ENCODE measurements at regions not wholly inside any gene's neighbourhood (a gene's known extent, or its start where the extent isn't known, plus 50 kb on each side); places are given as distances from the start of the nearest gene placed in this dataset.

GRCh38 chr5:148739023-148739422, 84.7 kb upstream of the HTR4 start:
- no CpG with 5 or more reads among the region's 5 CpGs for WGBS, 2 experiments (ENCODE audit: extremely low coverage in 2 of 2, insufficient read length in 1 of 2)
- no TSS peak for BruUV-seq (replicated peaks)
- Histone ChIP-seq H3K27ac (ENCODE audit: insufficient read depth, low read length) (no peak overlapping the region), H3K18ac (ENCODE audit: low read depth, low read length) (no peak overlapping the region), H3K4me1 (ENCODE audit: control insufficient read depth, insufficient read depth, low read length) (peaks cover 3% of the 10 kb centered on the region; the same call in 1 of the 2 replicates), H3K9me3 (ENCODE audit: control insufficient read depth, insufficient read depth, low read length) (no peaks in the 10 kb centered on the region), H4K8ac (ENCODE audit: low read depth in 2 of 2, low read length in 2 of 2) (no peak overlapping the region), H3K9me1 (ENCODE audit: insufficient read depth, low read length) (peaks cover 4% of the 10 kb centered on the region; the same call in 1 of the 2 replicates), H2BK5ac (ENCODE audit: low read depth, low read length, poor library complexity, severe bottlenecking) (no peak overlapping the region), H3K14ac (replicated peaks; ENCODE audit: low read depth, low read length) (no peak overlapping the region), H3K4ac (ENCODE audit: low read depth, low read length) (no peak overlapping the region), H3K4me3 (ENCODE audit: insufficient read depth, low read depth, low read length) (no peak overlapping the region), H3K9ac (ENCODE audit: low read depth, low read length) (no peak overlapping the region), H3K56ac (ENCODE audit: extremely low read depth, insufficient read depth, low read length) (no peak overlapping the region), H2BK120ac (ENCODE audit: low read depth, low read length) (no peak overlapping the region), H2AK5ac (ENCODE audit: low read depth, low read length) (no peak overlapping the region), H2AFZ (replicated peaks; ENCODE audit: low read length, poor library complexity) (no peak overlapping the region), H2AK9ac (replicated peaks; ENCODE audit: low read depth, low read length, poor library complexity) (no peak overlapping the region), H4K20me1 (ENCODE audit: insufficient read depth, low read length) (no peaks in the 10 kb centered on the region), H4K5ac (ENCODE audit: low read depth, low read length) (no peak overlapping the region), H3K36me3 (ENCODE audit: control insufficient read depth, insufficient read depth, low read length) (no peaks in the 10 kb centered on the region), H2BK20ac (ENCODE audit: low read depth, low read length) (no peak overlapping the region), H3K79me1 (ENCODE audit: low read depth in 1 of 2, low read length in 2 of 2) (no peaks in the 10 kb centered on the region), H3K4me2 (ENCODE audit: low read depth, low read length) (no peak overlapping the region), H3K27me3 (ENCODE audit: control insufficient read depth, insufficient read depth, low read length) (no peaks in the 10 kb centered on the region), H4K91ac (ENCODE audit: insufficient read depth, low read depth, low read length) (no peak overlapping the region), H3K23ac (ENCODE audit: low read depth, low read length) (no peak overlapping the region), H2BK15ac (ENCODE audit: low read depth, low read length) (no peak overlapping the region)
- ATAC-seq (ENCODE audit: low read depth), result no peak
- no peak for DNase-seq
- in situ Hi-C loops (cut with MboI; ENCODE audit: low sequenced_read_pairs) (loop anchor here (5.0 to 10.0 kb wide), 4 partner anchors 293 to 526 kb away; no protein-coding TSS in a partner anchor), intact Hi-C loops (cut with micrococcal nuclease) (loop anchor here (10.0 kb wide), 1 partner anchor 826 kb away; no protein-coding TSS in a partner anchor), dilution Hi-C loops (cut with HindIII; ENCODE audit: low sequenced_read_pairs, unreplicated experiment) (no loop called here)
- ChIA-PET CTCF (interaction anchor here (1.0 to 4.7 kb wide), 6 partner anchors 8 to 376 kb away, joined by 3 to 34 read pairs (median 11); no protein-coding TSS in a partner anchor), POLR2A (ENCODE audit: unreplicated experiment) (no interaction called here)
- TF ChIP-seq MXI1 (IDR thresholded peaks at IDR 0.05; ENCODE audit: borderline replicate concordance, low read depth, low read length) (no peak), POLR2A (IDR thresholded peaks at IDR 0.05; ENCODE audit: low read depth, low read length) (no peak), RFX5 (IDR thresholded peaks at IDR 0.05; ENCODE audit: low read depth, low read length) (no peak), SMC3 (IDR thresholded peaks at IDR 0.05; ENCODE audit: low read depth, low read length) (no peak), ELK1 (IDR thresholded peaks at IDR 0.05; ENCODE audit: borderline replicate concordance, low read depth, low read length) (no peak), BHLHE40 (IDR thresholded peaks at IDR 0.05; ENCODE audit: low read depth, low read length) (no peak), RCOR1 (IDR thresholded peaks at IDR 0.05; ENCODE audit: insufficient replicate concordance, low read length) (no peak), FOS (IDR thresholded peaks at IDR 0.05; ENCODE audit: low read depth, low read length) (no peak), USF2 (IDR thresholded peaks at IDR 0.05; ENCODE audit: low read depth, low read length) (no peak), CTCF (conservative IDR thresholded peaks at IDR 0.05; ENCODE audit: low read depth, low read length) (no peak), MAZ (IDR thresholded peaks at IDR 0.05; ENCODE audit: borderline replicate concordance, low read depth, low read length) (no peak), NFE2L2 (IDR thresholded peaks at IDR 0.05; ENCODE audit: low read depth, low read length) (no peak), CHD1 (IDR thresholded peaks at IDR 0.05; ENCODE audit: low read depth, low read length) (no peak), MAFK (IDR thresholded peaks at IDR 0.05; ENCODE audit: low read depth, low read length) (no peak), CEBPB (IDR thresholded peaks at IDR 0.05; ENCODE audit: low read depth, low read length) (no peak), RAD21 (IDR thresholded peaks at IDR 0.05; ENCODE audit: low read length) (no peak)
